SKM-1 (cell line): ENCODE measurements at regions not wholly inside any gene's neighbourhood (a gene's known extent, or its start where the extent isn't known, plus 50 kb on each side); places are given as distances from the start of the nearest gene placed in this dataset.

Experiments
- DNase-seq: peaks from one replicate; lab custom pipeline; 2025; ENCODE audit not compliant: unreplicated experiment; lab: John Stamatoyannopoulos, UW

- DNase-seq: no peak
Observed at GRCh38 chr2:15038366-15039364, 406.1 kb downstream of the LRATD1 start.

DNA sequence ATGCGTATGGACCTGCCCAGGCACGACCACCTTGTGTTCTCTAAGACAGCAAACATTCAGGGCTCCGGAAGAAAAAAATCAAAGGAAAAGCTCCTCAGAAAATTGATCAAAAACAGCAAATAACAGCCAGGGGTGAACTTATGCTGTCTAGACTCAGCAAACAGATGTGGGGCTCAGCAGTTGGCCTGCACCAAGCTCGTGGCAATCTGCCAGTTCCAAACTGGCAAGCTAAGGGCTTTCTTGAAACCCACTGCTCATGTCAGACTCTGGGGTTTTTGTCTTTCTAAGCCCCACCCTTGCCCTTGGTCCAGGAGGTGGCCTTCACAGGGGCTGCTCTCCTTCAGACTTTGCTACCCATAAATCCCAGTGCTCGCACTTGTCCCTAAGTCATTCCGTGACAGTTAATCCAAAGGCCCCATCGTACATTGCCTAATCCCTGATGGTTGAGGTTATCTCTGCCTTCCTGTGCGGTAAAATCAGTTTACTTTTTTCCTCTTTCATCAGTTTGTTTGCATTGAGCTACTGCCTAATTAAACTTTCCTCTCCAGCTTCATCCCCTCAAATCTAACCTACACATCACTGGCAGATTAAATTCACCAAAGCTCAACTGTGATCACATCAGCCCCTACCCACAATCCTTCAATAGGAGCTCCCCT is 408.0 kb downstream of the LRATD1 start:
- DNase-seq: no peak

DNA sequence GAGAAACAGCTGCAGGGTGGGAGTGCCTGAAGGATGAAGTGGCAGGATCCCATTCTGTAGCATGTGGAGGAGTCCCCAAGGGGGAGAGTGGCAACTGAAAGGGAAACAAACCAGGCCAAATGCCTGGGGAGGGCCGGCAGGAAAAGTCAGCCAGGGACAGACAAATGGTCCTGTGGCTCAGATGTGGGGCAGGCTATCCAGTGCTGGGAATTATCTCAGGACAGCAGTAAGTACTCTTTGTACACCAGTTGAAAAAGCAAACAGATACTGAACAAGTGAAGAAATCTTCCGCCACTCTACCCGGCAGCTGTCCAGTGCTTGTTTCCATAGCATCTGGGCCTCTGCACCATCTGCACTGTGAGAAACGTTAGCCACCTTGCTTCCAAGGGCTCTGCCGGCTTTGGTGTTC is 408.9 kb downstream of the LRATD1 start:
- DNase-seq: no peak

DNA sequence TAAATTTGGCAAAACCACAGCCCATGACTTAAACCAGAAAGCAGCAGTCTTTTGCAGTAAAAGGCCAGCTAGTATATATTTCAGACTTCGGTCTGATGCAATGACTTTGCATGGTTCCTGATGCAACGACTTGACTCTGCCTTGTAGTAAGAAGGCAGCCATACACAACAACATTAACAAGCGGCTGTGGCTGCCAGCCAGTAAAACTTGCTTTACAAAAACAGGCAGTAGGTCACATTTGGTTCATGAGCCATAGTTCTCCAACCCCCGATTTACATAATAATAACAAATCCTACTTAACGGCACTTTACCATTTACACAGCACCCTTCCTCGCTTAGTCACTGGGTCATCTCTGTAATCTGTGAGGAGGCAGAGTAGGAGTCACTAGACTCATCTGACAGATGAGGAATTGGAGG is 410.3 kb downstream of the LRATD1 start:
- DNase-seq: no peak

- no peak for DNase-seq
Observed at GRCh38 chr2:15043336-15044058, 411.0 kb downstream of the LRATD1 start.

- DNase-seq: no peak
Observed at GRCh38 chr2:15045054-15045453, 412.5 kb downstream of the LRATD1 start.

DNA sequence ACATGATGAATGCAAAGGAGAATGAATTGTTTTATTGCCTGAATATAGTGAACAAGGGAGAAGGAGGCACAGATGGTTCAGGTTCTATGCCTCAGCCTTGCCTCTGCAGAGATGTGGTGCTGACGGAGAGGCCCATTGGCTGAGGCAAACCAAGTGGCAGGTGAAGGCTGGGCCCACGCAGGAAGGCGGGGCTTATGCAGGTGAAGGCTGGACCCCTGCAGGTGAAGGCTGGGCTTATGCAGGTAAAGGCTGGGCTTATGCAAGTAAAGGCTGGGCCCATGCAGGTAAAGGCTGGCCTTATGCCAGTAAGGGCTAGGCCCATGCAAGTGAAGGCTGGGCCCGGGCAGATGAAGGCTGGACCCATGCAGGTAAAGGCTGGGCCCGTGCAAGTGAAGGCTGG is 414.7 kb downstream of the LRATD1 start:
- DNase-seq: no peak

- DNase-seq: no peak
Observed at GRCh38 chr2:15048000-15048399, 415.5 kb downstream of the LRATD1 start.

DNA sequence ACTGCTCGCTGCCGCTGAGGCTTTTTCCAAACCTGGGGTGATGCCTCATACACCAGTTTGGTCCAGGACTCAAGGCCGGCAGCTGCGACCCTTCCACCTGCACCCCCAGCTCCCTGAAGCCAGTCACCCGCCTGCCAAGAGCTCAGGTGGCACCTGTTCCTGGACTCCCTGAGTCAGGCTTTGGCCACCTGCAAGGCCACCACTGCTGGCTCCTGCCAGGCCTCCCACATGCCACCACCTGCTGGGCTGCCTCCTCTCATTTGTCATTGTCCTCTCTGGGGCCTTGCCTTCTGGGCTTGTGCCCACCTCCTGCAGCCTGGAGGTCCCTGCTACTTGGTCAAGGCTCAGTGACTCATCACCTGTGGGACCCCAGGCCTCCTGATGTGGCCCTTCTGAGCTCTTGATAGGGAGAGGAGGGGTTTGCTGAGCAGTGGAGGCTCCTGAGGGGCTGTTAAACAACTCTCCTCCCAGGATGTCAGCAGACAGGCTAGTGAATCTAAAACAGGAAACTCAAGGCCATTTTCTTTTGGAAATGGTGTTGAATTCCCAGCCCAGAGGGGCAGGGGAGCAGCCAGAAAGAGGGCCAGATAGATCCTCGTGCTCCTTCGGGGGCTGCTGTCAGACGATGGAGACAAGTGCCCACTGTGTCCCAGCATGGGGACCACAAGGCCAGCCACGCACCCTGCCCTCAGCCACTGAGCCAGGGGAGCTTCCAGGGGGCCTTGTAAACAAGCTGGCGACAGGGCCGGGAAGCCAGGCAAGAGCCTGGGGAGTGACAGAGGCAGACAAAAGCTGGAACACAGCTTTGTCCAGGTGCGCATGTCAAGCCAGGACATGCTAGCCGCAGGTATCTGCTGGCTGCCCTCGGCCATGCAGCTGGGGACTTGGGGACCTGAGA is 416.8 kb downstream of the LRATD1 start:
- DNase-seq: no peak

DNA sequence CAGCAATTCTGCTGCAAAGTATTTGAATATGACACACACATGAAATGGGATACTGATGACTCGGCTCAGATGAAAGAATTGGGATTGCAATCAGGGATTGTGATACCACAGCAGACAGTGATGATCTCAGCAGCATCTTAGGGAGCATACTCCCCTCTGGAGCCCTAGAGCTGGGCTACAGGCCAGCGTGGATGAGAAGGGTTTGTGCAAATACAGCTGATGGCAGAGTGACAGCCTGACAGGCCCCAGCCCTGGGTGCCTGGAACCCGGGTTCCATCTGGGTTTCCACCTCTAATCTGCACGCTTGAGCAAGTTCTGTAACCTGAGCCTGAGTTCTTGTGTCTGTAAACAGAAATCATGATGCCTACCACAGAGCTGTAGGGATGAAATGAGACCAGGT is 418.0 kb downstream of the LRATD1 start:
- no peak for DNase-seq

DNA sequence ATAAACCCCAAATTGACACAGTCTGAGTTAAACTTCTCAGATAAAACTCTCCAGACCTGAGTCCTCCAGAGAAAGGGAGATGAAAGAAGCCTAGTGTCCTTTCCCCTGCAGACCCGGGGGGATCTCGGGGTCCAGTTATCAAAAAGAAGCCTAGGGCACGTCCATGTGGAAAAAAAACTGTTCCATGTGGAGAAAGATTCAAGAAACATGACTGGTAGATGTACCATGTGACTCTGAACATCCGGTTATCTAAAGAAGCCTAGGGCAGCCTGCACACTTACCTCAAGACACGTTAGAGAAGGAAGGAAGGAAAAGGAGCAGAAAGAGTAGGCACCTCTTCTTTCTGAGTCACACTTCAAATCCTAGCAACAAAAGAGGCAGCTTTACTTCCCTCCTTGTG is 421.0 kb downstream of the LRATD1 start:
- no peak for DNase-seq

DNA sequence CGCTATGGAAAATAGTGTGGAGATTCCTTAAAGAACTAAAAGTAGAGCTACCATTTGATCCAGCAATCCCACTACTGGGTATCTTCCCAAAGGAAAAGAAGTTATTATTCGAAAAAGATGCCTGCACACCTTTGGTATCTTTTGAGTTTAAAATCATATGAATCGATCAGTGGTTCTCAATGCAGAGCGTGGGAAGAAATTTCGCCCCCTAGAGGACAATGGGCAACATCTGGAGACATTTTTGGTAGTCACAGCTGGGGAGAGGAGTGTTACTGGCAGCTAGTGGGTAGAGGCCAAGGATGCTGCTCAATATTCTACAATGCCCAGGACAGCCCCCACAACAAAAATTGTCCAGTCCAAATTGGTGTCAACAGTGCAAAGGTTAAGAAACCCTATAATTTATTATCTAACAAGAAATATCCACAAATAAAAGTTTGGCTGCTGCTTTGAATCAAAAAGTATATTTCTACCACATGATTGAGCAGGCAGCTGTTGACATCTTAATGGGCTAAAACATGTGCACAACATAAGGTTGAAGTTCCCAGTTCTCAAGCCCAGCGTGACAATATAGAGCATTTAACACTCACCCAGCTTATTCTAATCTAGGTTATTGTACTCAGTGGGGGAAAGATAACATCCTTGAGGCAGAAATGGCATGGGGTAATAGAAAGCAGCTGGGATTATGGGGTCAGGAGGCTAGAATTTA is 425.7 kb downstream of the LRATD1 start:
- DNase-seq: no peak

DNA sequence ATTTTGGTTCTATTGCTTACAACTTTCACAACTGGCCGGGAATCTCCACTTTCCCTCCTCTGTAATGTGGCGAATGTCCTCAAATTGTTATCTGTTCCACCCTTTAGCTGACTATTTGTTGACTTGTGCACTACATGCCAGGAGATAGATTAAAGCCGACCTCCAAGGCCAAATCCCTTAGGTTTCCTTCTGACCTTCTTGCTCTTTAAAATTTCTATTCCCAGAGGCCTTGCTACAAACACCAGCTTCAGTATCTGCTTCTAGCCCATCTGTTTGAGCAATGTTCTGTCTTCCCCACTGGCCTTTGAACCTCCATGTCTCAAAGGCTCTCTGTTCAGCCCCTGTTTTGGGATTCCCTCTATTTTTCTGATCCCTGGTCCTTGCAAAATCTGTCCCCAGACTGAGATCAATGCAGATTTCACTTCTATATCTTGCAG is 426.2 kb downstream of the LRATD1 start:
- no peak for DNase-seq

- no peak for DNase-seq
Observed at GRCh38 chr2:15059870-15060512, 427.5 kb downstream of the LRATD1 start.

GRCh38 chr2:15061268-15061667 is 428.8 kb downstream of the LRATD1 start:
- no peak for DNase-seq

DNA sequence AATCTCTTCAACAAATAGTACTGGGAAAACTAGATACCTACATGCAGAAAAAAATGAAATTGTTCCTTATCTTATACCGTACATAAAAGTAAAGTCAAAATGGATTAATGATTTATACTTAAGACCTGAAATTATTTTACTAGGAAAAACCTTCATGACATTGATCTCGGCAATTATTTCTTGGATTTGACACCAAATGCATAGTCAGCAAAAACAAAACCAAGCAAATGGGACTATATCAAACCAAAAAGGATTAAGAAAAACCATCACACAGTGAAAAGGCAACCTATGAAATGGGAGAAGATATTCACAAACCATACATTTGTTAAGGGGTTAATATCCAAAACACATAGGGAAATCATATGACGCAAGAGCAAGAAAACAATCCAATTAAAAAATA is 433.6 kb downstream of the LRATD1 start:
- DNase-seq: no peak

DNA sequence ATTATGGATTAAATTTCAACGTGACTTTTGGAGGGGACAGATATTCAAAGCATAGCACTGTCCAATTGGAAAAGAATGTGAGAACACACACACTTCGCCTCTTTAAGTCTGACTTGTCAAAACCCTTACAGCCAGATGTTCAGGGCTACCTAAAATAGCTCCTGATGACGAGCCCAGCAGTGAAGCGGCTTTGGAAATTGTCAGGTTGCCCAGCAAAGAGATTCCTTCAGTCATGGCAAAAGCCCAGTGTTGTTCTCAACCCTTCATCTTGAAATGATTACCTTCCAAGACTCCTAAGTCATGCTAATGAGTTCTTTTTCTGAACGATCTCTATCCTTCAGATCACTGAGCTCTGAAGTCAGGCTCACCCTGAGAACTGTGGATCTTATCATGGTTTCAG is 436.6 kb downstream of the LRATD1 start:
- no peak for DNase-seq

DNA sequence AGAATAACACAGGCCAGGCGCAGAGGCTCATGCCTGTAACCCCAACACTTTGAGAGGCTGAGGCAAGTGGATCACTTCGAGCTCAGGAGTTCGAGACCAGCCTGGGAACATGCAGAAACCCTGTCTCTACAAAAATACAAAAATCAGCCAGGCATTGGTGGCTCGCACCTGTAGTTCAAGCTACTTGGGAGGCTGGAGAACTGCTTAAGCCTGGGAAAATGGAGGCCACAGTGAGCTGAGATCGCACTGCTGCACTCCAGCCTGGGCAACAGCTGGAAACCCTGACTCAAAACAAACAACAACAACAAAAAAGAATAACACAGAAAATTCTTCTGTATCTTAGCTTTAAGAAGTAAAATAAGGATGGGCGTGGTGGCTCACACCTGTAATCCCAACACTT is 440.3 kb downstream of the LRATD1 start:
- DNase-seq: no peak

- DNase-seq: no peak
Observed at GRCh38 chr2:15073664-15074063, 441.1 kb downstream of the LRATD1 start.
